GM21786 (cell line): ENCODE measurements at regions not wholly inside any gene's neighbourhood (a gene's known extent, or its start where the extent isn't known, plus 50 kb on each side); places are given as distances from the start of the nearest gene placed in this dataset.

Source experiments
- ATAC-seq: cut with Tn5 transposase; IDR thresholded peaks from one replicate; pipeline ENCODE4 v1.9.1; 2021; ENCODE audit not compliant: unreplicated experiment

- ATAC-seq, result no peak
Observed at GRCh38 chr6:44500074-44500473, 112.6 kb downstream of the CDC5L start.

DNA sequence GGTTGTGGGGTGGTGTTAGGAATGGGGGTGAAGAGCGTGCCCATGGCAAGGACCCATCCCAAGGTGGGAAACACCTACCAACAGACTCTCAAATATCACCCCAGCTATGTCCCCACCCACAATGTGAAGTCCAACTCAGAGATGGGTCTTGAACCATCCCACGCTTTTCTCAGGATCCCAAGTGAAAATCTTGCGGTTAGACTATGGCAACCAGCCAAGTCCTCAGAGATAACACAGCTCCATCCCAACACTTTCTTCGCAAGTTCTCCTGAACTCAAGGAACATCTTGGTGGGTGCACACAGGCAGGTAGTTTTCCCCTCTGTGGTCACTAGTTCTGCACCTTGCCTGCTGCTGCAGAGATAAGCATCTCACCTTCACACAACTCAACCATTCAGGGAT lies 116.0 kb downstream of the CDC5L start:
- no peak for ATAC-seq

- no peak for ATAC-seq
Observed at GRCh38 chr6:44504301-44504791, 116.8 kb downstream of the CDC5L start.

DNA sequence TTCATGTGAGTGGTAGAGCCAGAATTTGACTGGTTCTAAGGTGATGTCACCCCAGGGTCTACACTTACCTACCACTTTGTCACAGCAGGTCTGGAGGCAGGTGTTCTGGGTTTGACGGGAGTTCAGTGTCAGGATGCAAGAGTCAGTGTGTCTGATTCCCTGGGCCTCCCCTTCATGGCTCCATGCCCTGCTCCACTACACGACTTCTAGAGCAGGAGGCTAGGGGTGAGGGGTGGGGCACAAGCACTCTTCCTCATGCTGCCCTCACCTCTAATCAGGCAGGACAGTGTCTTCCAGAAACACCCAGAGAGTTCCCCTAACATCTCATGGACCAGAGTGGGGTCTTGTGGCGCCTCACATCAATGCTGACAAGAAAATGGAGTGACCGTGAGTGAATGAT lies 118.2 kb downstream of the CDC5L start:
- ATAC-seq, result no peak

GRCh38 chr6:44507014-44507413 lies 119.5 kb downstream of the CDC5L start:
- ATAC-seq, result no peak

GRCh38 chr6:44508646-44509045 lies 121.1 kb downstream of the CDC5L start:
- ATAC-seq, result no peak

- ATAC-seq, result no peak
Observed at GRCh38 chr6:44511126-44511525, 123.6 kb downstream of the CDC5L start.

- no peak for ATAC-seq
Observed at GRCh38 chr6:44512868-44513741, 125.6 kb downstream of the CDC5L start.

DNA sequence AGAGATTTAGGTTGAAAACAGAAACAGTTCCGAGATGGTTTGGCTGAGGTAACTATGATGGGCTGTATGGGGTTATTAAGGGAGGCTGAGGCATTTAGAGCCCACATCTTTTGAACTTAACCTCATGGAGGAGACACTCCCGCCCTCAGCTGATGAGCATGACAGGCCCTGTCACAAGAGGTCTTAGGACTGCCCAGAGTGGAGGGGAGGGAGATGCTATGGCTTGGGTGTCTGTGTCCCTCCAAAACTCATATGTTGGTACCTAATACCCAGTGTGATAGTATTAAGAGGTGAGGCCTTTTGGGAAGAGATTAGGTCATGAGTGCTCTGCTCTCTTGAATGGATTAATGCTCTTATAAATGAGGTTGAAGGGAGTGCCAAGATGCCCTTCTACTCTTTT lies 126.6 kb downstream of the CDC5L start:
- no peak for ATAC-seq

GRCh38 chr6:44514576-44515193 lies 127.2 kb downstream of the CDC5L start:
- ATAC-seq, result no peak

- ATAC-seq, result no peak
Observed at GRCh38 chr6:44522871-44523270, 135.4 kb downstream of the CDC5L start.

GRCh38 chr6:44524476-44525227 lies 137.1 kb downstream of the CDC5L start:
- no peak for ATAC-seq

GRCh38 chr6:44525761-44526351 lies 138.3 kb downstream of the CDC5L start:
- ATAC-seq, result no peak

DNA sequence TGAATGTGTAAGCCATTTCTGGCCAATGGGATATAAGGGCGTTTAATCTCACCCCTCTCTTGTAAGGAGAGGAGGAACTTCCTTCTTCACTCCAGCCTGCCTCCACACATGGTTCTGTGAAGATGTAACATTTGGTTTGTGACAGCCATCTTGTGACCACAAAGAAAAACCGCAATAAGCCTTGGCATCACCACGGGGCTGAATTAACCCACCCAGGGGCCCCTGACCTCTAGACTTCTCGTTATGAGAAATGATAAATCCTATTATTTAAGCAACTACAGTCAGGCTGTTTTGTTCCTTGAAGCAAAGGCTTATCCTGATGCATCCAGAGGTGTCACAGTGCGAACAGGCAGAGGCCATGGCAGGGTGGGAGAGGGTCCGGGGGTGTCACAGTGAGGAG lies 139.7 kb downstream of the CDC5L start:
- no peak for ATAC-seq

GRCh38 chr6:44527583-44528369 lies 140.3 kb downstream of the CDC5L start:
- no peak for ATAC-seq

GRCh38 chr6:44528370-44528644 lies 140.8 kb downstream of the CDC5L start:
- no peak for ATAC-seq

GRCh38 chr6:44528716-44529115 lies 141.2 kb downstream of the CDC5L start:
- no peak for ATAC-seq

DNA sequence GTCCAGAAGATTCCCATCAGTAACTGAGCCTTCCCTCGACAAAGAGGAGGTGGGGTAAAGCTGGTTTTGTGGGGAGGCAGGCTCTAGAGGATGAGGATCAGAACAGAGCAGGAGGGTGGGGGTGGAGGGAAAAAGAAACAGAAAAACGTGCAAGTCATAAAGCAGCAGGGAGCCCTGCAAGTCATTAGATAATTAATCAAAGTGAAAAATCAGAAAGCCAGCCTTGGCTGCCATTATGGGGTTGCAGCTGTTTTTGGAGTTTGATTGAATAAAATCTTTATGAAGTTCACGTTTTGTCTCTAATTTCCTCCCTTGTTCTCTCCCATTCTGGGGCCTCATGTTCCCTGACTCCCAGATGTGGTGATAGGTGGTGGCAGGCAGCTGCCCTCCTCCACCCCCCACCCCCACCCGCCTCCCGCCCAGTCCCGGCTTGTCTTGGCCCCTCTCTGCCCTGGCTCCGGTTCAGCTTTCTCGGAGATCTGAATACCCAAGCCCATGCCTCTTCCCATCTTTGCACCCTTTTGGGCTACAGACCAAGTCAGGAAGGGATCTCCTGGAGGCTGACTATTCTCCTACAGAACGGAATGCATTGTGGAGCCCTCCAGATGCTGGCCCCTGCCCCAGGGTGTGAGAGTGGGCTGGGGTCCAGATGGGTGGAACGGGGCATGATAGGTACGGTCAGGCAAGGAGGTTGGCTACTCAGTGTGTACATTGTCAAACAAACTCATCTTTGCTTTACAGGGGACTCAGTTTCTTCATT lies 141.8 kb downstream of the CDC5L start:
- ATAC-seq, result no peak

DNA sequence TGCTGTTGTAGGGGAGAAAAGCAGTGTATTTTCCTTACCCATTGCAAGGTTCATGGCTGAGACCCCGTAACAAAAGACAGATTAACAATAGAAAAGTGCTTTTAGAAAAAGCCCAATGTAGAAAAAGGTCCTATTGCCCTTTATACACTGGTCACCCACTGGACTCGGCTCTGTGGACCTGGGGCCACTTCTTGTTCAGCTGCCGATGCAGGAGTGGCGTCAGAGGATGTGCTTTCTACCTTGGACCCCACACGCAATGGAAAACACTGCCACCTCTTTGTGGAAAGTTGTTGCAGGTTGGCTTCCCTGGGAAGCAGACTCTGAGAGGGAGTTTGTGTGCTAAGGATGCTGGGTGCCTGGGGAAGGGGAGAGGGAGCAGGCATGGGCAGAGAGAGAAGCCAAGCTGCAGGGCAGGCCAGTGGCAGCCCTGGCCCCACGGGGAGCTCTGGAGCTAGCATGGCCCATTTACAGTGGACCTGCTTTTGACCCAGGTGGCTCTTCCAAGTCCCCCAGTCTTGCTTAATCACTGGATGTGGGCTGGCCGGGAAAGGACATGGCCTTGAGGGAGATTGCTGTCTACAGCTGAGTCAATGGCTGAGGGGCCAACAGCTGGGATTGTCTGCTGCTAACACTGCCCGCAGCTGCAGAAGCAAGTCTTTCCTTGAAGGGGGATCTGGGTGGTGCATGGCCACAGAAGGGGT lies 142.9 kb downstream of the CDC5L start:
- ATAC-seq, result no peak

DNA sequence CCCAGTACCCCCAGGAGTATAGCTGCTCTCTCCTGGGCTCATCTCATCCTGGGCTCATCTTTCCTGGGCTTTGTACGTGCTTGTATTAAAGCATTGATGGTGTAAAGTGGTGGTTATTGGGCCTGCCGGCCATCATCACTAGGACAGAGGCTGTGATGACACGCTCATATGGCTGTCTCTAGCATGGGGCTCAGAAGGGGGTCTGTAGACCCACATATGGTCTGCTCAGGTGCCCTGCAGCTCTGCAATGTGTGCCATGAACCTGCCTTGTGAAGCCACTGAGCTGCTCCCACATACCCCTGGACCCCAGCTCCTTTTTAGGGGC lies 143.4 kb downstream of the CDC5L start:
- no peak for ATAC-seq
